Activated T-cell treated with anti-CD3 and anti-CD28 coated beads, Interleukin-2, amount 50 U/mL, for 72 hours (primary cell): ENCODE measurements at regions not wholly inside any gene's neighbourhood (a gene's known extent, or its start where the extent isn't known, plus 50 kb on each side); places are given as distances from the start of the nearest gene placed in this dataset.

Experiments used
- ATAC-seq, 2 donors: fragments of 150-1000 bp; cut with Tn5 transposase; replicated peaks in 1 of 2; 2 replicates each; pipeline ENCODE4 v1.10.0; 2021; ENCODE audit warnings: moderate library complexity in 2 of 2, mild to moderate bottlenecking in 1 of 2
- DNase-seq, 2 donors: peaks; one replicate each; pipeline ENCODE4 v3.0.0; 2021 to 2022; ENCODE audit warnings: mixed read lengths in 1 of 2
- H3K27ac Mint-ChIP-seq: one replicate; pipeline ENCODE4 v1.8.0; 2022; ENCODE audit warnings: mild to moderate bottlenecking, moderate library complexity, mixed read lengths
- H3K27me3 Mint-ChIP-seq: one replicate; pipeline ENCODE4 v1.8.0; 2022; ENCODE audit warnings: low read depth, mixed read lengths
- H3K36me3 Mint-ChIP-seq, 2 donors: one replicate each; pipeline ENCODE4 v1.8.0; 2022; ENCODE audit warnings: mixed read lengths in 2 of 2, mild to moderate bottlenecking in 1 of 2; ENCODE audit not compliant: insufficient read depth in 2 of 2
- H3K4me1 Mint-ChIP-seq: one replicate; pipeline ENCODE4 v1.8.0; 2022; ENCODE audit warnings: low read depth, mixed read lengths
- H3K4me3 Mint-ChIP-seq, 2 donors: one replicate each; pipeline ENCODE4 v1.8.0; 2022; ENCODE audit warnings: mild to moderate bottlenecking in 2 of 2, mixed read lengths in 2 of 2, moderate library complexity in 2 of 2
- H3K9me3 Mint-ChIP-seq, 2 donors: one replicate each; pipeline ENCODE4 v1.8.0; 2022; ENCODE audit warnings: mixed read lengths in 2 of 2

DNA sequence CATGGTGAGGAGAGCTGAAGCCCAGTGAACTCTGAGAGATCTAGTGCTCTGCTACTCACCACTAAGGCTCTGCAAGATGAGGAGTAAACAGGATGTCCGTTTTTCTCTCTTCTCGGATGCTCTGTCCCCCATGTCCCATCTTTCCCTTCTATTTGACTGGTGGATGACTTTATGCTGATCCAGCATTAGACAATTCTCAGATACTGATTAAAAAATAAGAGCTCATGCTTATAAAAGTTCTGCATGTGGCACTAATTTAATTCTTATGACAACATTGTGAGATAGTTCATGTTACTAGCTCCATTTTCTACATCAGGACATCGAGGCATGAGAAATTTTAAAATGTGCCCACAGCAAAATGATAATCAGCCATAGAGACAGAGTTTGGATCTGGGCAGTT, 77.0 kb downstream of the HMHB1 start:
- H3K4me3 Mint-ChIP-seq, result no peak overlapping the region
- no peaks in the 10 kb centered on the region for H3K36me3 Mint-ChIP-seq
- no peak overlapping the region for H3K27ac Mint-ChIP-seq
- ATAC-seq (no peak), DNase-seq (no peak)
- no peaks in the 10 kb centered on the region for H3K9me3 Mint-ChIP-seq
- peaks cover 11% of the 10 kb centered on the region for H3K27me3 Mint-ChIP-seq
- no peaks in the 10 kb centered on the region for H3K4me1 Mint-ChIP-seq

- no peak overlapping the region for H3K27ac Mint-ChIP-seq
- no peak overlapping the region for H3K4me3 Mint-ChIP-seq
- no peak for ATAC-seq
- no peak for DNase-seq
- no peaks in the 10 kb centered on the region for H3K9me3 Mint-ChIP-seq
- peaks cover 11% of the 10 kb centered on the region for H3K27me3 Mint-ChIP-seq
- H3K4me1 Mint-ChIP-seq, result no peaks in the 10 kb centered on the region
- no peaks in the 10 kb centered on the region for H3K36me3 Mint-ChIP-seq
Observed at GRCh38 chr5:143889986-143890385, 78.0 kb downstream of the HMHB1 start.

DNA sequence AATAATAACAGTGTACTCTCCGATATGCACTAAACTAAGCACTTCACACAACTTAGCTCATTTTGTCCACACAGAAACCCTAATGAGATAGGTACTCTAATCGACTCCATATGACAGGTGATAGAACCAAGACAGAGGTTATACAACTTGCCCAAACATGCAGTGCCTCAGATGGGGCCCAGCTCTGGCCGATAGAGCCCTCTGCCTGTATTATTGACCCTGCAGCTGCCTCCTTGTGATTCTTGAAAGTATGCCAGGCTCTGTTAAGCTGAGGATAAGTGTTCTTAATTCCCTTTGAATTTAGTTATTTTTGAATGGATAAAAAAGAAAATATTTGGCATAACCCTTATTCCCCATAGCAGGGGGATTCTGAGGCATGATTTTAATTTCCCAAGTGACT, 78.5 kb downstream of the HMHB1 start:
- H3K27me3 Mint-ChIP-seq, result peaks cover 11% of the 10 kb centered on the region
- no peaks in the 10 kb centered on the region for H3K9me3 Mint-ChIP-seq
- no peak for DNase-seq
- H3K4me3 Mint-ChIP-seq, result no peak overlapping the region
- H3K36me3 Mint-ChIP-seq, result no peaks in the 10 kb centered on the region
- H3K4me1 Mint-ChIP-seq, result no peaks in the 10 kb centered on the region
- no peak overlapping the region for H3K27ac Mint-ChIP-seq
- ATAC-seq, result no peak

DNA sequence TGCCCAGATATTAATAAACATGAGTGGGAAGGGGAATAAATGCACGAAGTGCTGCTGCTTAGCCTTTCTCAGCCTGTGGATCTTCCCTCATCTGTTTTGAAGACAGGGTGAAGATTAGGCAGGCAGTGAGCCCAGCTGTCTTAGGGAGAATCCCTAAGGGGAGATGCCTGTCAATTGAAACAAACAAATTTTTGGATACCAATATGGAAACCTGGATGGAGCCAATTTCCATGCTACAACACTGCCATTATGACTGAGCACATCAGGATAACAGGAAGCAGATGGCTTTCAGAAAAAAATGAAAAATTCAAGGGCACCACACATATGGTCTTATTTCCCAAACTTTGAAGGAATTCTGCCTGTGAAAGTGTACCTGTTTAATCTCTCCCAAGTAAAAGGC, 80.3 kb downstream of the HMHB1 start:
- Mint-ChIP-seq H3K27ac (no peak overlapping the region), H3K27me3 (peaks cover 8% of the 10 kb centered on the region), H3K9me3 (no peaks in the 10 kb centered on the region), H3K36me3 (no peaks in the 10 kb centered on the region), H3K4me1 (peaks cover 5% of the 10 kb centered on the region), H3K4me3 (no peak overlapping the region)
- ATAC-seq, result no peak
- DNase-seq, result no peak

DNA sequence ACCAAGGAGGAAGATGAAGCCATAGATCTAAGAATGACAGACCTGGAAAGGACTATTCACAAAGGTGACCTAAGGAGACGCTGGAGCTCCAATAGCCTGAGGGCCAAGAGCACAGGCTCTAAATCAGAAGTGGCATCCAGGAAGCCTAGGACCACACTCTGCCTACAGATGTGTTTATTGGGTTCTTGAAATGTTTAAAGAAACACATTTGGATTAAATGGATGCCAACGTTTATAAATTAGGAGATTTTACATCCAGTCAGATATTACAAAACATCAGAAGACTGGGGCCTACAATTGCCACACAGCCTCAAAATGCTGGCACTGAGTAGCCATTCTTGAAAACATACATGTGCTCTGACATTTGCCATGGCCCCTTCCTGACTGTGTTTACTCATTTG, 80.9 kb downstream of the HMHB1 start:
- H3K27me3 Mint-ChIP-seq, result peaks cover 5% of the 10 kb centered on the region
- H3K9me3 Mint-ChIP-seq, result no peaks in the 10 kb centered on the region
- H3K4me3 Mint-ChIP-seq, result no peak overlapping the region
- no peak for ATAC-seq
- H3K4me1 Mint-ChIP-seq, result peaks cover 12% of the 10 kb centered on the region
- H3K36me3 Mint-ChIP-seq, result no peaks in the 10 kb centered on the region
- no peak overlapping the region for H3K27ac Mint-ChIP-seq
- DNase-seq, result no peak

- Mint-ChIP-seq H3K9me3 (no peaks in the 10 kb centered on the region), H3K4me3 (no peak overlapping the region), H3K36me3 (no peaks in the 10 kb centered on the region), H3K27me3 (peaks cover 5% of the 10 kb centered on the region), H3K4me1 (peaks cover 19% of the 10 kb centered on the region), H3K27ac (no peak overlapping the region)
- ATAC-seq, result no peak
- no peak for DNase-seq
Observed at GRCh38 chr5:143893638-143894037, 81.7 kb downstream of the HMHB1 start.

DNA sequence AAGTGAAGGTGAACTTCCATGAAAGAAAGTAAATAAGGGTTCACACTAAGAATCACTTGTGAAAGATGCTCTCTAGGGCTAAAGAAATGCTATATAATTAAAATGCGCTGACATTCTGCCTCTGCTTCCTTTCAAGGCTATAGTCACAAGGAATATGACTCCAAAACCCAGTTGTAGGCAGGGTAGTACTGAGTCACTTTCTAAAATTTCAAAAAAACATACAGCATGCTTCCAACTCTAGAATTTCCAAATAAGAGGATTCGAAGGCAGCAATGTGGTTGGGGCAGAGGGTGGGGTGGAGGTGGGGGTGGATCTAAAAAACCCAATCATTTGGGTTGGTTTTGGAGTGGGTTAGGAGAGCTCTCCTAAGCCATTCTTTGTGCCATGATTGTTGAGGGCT, 84.6 kb downstream of the HMHB1 start:
- DNase-seq (no peak), ATAC-seq (no peak)
- no peaks in the 10 kb centered on the region for H3K9me3 Mint-ChIP-seq
- H3K36me3 Mint-ChIP-seq, result no peaks in the 10 kb centered on the region
- H3K27ac Mint-ChIP-seq, result no peak overlapping the region
- H3K4me1 Mint-ChIP-seq, result peaks cover 28% of the 10 kb centered on the region
- H3K27me3 Mint-ChIP-seq, result peaks cover 3% of the 10 kb centered on the region
- no peak overlapping the region for H3K4me3 Mint-ChIP-seq

DNA sequence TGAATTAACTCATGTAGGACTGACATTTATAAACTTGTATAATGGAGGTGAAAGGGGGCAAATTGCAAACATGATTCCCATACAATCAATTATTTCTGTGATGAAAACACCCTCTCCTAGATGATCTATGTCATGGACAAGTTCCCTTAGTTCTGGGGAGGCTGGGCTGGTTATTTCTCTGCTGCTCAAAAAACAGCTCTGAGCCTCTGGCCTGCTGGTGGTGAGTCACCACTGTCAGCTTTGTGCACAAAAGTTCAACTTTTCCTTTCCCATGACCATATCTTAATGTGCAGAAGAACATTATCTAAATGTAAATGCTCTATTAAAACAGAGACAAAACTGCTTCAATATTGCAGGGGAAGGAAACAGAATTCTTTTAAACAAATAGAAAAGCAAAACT, 85.0 kb downstream of the HMHB1 start:
- H3K4me3 Mint-ChIP-seq, result no peak overlapping the region
- ATAC-seq, result no peak
- H3K27ac Mint-ChIP-seq, result no peak overlapping the region
- no peaks in the 10 kb centered on the region for H3K9me3 Mint-ChIP-seq
- H3K36me3 Mint-ChIP-seq, result no peaks in the 10 kb centered on the region
- no peaks in the 10 kb centered on the region for H3K27me3 Mint-ChIP-seq
- peaks cover 28% of the 10 kb centered on the region for H3K4me1 Mint-ChIP-seq
- peak in 1 of 2 donors; percentile 2 for DNase-seq

DNA sequence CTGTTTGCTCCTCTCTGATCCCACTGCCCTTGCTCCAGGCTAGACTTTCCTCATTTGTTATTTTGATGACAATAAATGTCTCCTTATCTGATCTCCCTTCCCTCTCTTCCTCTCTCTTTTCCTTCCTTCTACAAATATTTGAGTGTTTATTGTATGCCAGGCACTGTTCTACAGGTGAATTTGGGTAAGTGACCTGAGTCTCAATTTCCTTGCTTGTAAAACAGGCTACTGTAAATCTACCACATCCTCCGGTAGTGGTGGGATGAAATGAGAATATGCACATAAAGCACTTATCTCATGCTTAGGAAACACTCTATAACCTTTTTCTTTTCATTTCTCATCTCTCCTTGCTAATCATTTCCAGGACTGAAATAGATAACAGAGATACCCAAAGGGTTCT, 86.4 kb downstream of the HMHB1 start:
- H3K27me3 Mint-ChIP-seq, result no peaks in the 10 kb centered on the region
- H3K36me3 Mint-ChIP-seq, result no peaks in the 10 kb centered on the region
- peak overlapping the region; percentile 33 for H3K27ac Mint-ChIP-seq
- H3K4me1 Mint-ChIP-seq, result peaks cover 28% of the 10 kb centered on the region
- ATAC-seq, result peak; percentile 63 to 66
- DNase-seq, result peak; percentile 7 to 15
- peak overlapping the region; percentile 25 to 59 for H3K4me3 Mint-ChIP-seq
- H3K9me3 Mint-ChIP-seq, result no peaks in the 10 kb centered on the region

GRCh38 chr5:143898916-143899591, 87.1 kb downstream of the HMHB1 start:
- peak overlapping the region in 1 of 2 donors; percentile 59 for H3K4me3 Mint-ChIP-seq
- no peak for DNase-seq
- peaks cover 0 to 2% of the 10 kb centered on the region in 2 donors for H3K9me3 Mint-ChIP-seq

DNA sequence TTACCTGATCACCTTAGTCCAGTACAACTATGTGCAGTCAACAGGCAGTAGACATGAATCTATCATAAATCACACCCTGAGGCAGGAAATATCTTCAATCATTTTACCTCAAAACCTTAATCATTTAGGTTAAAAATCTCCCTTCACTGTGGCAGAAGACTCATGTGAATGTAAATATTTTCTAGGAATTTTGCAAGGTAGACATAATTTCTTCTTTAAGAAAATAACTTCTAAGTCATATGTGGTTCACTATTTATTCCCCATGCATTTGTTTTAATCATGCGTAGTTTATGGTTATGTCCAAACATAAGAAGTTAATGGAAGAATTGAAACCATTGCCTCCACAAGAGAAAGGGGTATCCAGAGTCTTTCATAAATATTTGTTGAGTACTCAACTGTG, 97.0 kb downstream of the HMHB1 start:
- no peak overlapping the region for H3K4me3 Mint-ChIP-seq
- H3K27ac Mint-ChIP-seq, result no peak overlapping the region
- H3K4me1 Mint-ChIP-seq, result peaks cover 7% of the 10 kb centered on the region
- no peaks in the 10 kb centered on the region for H3K27me3 Mint-ChIP-seq
- ATAC-seq (no peak), DNase-seq (no peak)
- H3K9me3 Mint-ChIP-seq, result peaks cover 1 to 4% of the 10 kb centered on the region in 2 donors
- H3K36me3 Mint-ChIP-seq, result no peaks in the 10 kb centered on the region

More at GRCh38 chr5:143898916-143899591, 87.1 kb downstream of the HMHB1 start:
- ATAC-seq, result peak in 1 of 2 donors; percentile 15
- Mint-ChIP-seq H3K36me3 (no peaks in the 10 kb centered on the region), H3K4me1 (peaks cover 28% of the 10 kb centered on the region), H3K27me3 (no peaks in the 10 kb centered on the region), H3K27ac (peak overlapping the region; percentile 74)

GRCh38 chr5:143913008-143913752, 101.2 kb downstream of the HMHB1 start:
- no peaks in the 10 kb centered on the region for H3K27me3 Mint-ChIP-seq
- no peak overlapping the region for H3K4me3 Mint-ChIP-seq
- H3K9me3 Mint-ChIP-seq, result peaks cover 0 to 1% of the 10 kb centered on the region in 2 donors
- no peaks in the 10 kb centered on the region for H3K36me3 Mint-ChIP-seq
- ATAC-seq (peak; percentile 65 to 96), DNase-seq (no peak)
- H3K4me1 Mint-ChIP-seq, result peaks cover 7% of the 10 kb centered on the region
- no peak overlapping the region for H3K27ac Mint-ChIP-seq

GRCh38 chr5:143914756-143915155, 102.8 kb downstream of the HMHB1 start:
- DNase-seq (no peak), ATAC-seq (no peak)
- H3K4me1 Mint-ChIP-seq, result peaks cover 7% of the 10 kb centered on the region
- H3K27me3 Mint-ChIP-seq, result no peaks in the 10 kb centered on the region
- H3K9me3 Mint-ChIP-seq, result peaks cover 0 to 1% of the 10 kb centered on the region in 2 donors
- no peak overlapping the region for H3K4me3 Mint-ChIP-seq
- H3K36me3 Mint-ChIP-seq, result no peaks in the 10 kb centered on the region
- no peak overlapping the region for H3K27ac Mint-ChIP-seq
